ENCODE measurements at regions not wholly inside any gene's neighbourhood (a gene's known extent, or its start where the extent isn't known, plus 50 kb on each side); places are given as distances from the start of the nearest gene placed in this dataset.

- TF ChIP-seq EZH2 (optimal IDR thresholded peaks at IDR 0.05; ENCODE audit: low read depth, low read length) = no peak
- 0 out of 2 replicates have a peak, but pooled peaks have one; percentile 13 for TF ChIP-seq CTCF (IDR thresholded peaks at IDR 0.05; ENCODE audit: low read length)
These were observed 276.5 kb upstream of the SMIM30 start for GRCh38 chr7:113394856-113395255.
